BJ (cell line): ENCODE measurements at regions not wholly inside any gene's neighbourhood (a gene's known extent, or its start where the extent isn't known, plus 50 kb on each side); places are given as distances from the start of the nearest gene placed in this dataset.

Source experiments
- CTCF ChIA-PET: fragments of 350-600 bp; formaldehyde crosslinking; extraction: SDS; loops from one replicate; lab custom pipeline; 2021; ENCODE audit warnings: antibody characterized with exemption, inconsistent platforms; lab: Yijun Ruan, JAX
- POLR2A ChIA-PET: fragments of 300-600 bp; sonication (Branson Sonifier 250); formaldehyde crosslinking; extraction: SDS; loops from one replicate; lab custom pipeline; 2021; ENCODE audit warnings: antibody characterized with exemption; lab: Charles Lee
- DNase-seq: peaks from one replicate; pipeline ENCODE4 v3.0.0-alpha.2; 2011; ENCODE audit warnings: low read depth
- H3K27me3 ChIP-seq: 2 replicates; pipeline ENCODE4 v1.6.0; 2011; ENCODE audit warnings: low read length; ENCODE audit not compliant: control insufficient read depth, insufficient read depth
- H3K36me3 ChIP-seq: 2 replicates; pipeline ENCODE4 v1.5.1; 2011; ENCODE audit warnings: low read length; ENCODE audit not compliant: control insufficient read depth, insufficient read depth
- H3K4me3 ChIP-seq: 2 replicates; pipeline ENCODE4 v1.5.1; 2011; ENCODE audit warnings: low read depth, mild to moderate bottlenecking, control low read depth, low read length
- TF ChIP-seq, protein P1 (sequence below): IDR thresholded peaks from 2 replicates; pipeline ENCODE4 v1.5.1; 2011; ENCODE audit warnings: low read depth, mild to moderate bottlenecking, control low read depth, inconsistent platforms, low read length, moderate library complexity; ENCODE audit not compliant: insufficient read depth

DNA sequence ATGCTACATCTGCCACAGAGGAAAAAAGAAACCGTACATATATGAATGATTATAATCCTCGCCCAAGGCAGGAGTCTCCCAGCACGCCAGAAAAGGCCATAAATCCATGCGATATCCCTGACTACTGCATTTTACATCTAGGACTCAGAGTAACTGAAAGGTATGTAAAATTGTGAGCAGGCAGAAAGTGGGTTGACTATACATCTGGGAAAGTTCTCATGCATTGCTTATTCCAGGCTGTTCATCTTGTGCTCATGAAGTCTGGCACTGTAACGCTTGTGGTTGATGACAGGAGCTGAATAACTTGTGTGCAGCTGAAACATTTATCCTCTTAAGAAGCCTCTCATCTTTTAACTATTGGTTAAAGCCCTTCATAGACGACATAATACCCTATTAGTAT, 193.4 kb upstream of the STEAP4 start:
- no peak overlapping the region for H3K4me3 ChIP-seq
- no peaks in the 10 kb centered on the region for H3K36me3 ChIP-seq
- ChIA-PET CTCF (no interaction called here), POLR2A (no interaction called here)
- no peaks in the 10 kb centered on the region for H3K27me3 ChIP-seq
- TF ChIP-seq, protein P1, sequence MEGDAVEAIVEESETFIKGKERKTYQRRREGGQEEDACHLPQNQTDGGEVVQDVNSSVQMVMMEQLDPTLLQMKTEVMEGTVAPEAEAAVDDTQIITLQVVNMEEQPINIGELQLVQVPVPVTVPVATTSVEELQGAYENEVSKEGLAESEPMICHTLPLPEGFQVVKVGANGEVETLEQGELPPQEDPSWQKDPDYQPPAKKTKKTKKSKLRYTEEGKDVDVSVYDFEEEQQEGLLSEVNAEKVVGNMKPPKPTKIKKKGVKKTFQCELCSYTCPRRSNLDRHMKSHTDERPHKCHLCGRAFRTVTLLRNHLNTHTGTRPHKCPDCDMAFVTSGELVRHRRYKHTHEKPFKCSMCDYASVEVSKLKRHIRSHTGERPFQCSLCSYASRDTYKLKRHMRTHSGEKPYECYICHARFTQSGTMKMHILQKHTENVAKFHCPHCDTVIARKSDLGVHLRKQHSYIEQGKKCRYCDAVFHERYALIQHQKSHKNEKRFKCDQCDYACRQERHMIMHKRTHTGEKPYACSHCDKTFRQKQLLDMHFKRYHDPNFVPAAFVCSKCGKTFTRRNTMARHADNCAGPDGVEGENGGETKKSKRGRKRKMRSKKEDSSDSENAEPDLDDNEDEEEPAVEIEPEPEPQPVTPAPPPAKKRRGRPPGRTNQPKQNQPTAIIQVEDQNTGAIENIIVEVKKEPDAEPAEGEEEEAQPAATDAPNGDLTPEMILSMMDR = no peak
- DNase-seq = no peak

DNA sequence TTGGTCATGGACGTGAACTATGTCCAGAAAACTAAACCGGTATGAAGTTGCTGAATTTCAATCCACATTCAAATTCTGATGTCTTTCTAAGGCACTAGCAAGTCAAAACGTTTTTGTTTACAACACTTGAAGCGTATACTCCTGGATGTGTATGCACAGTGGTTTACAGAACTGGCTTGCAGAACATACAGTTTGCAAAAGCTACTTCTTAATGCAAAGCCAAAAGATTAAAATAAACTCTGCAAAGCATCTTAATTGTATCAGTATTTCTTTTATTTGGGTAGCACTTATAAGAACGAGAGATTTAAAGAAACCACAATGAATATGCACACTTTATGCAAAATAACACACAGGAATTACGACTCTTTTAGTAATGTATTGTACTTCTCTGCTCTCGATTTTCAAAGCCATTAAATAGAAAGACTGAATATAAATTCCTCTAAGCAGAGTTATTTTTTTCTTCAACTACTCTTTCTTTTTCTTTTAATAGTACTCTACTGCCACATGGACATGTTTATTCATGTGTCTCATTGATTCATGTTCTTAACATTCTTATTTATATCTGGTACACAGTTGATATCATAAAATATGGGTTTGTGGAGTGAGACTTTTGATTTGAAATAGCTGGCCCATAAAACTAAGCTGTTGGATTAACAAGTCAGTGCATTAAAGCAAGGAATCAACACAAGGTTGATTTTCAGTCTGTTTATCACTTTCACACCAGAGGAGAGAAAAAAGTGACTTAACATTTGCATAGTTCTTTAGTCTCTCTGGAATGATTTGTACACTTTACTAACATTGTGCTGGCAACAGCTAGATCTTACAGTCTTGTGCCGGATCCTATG, 189.4 kb upstream of the STEAP4 start:
- TF ChIP-seq, protein P1 = no peak
- Histone ChIP-seq H3K36me3 (no peaks in the 10 kb centered on the region), H3K4me3 (no peak overlapping the region), H3K27me3 (no peaks in the 10 kb centered on the region)
- no peak for DNase-seq
- POLR2A ChIA-PET = no interaction called here
- CTCF ChIA-PET = no interaction called here

DNA sequence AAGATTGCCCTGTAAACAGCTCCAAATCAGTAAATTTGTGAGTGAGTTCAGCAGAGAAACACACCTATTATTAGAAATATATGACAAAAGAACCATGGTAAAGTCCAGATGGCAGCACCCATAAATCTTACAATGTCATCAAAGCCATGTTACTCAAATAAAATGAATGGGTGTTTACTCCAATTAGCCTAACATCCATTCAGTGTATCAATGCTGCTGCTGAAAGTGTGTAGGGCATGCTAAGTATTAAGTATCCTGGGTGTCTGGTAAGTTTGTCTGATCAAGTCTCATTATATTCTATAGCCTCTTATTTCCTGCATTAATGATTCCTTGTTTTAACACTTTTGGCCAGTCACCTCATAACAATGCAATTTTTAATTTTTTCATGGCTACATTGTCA, 185.5 kb upstream of the STEAP4 start:
- no peak for DNase-seq
- CTCF ChIA-PET = no interaction called here
- Histone ChIP-seq H3K4me3 (no peak overlapping the region), H3K27me3 (no peaks in the 10 kb centered on the region), H3K36me3 (no peaks in the 10 kb centered on the region)
- TF ChIP-seq, protein P1 = no peak
- POLR2A ChIA-PET = no interaction called here

DNA sequence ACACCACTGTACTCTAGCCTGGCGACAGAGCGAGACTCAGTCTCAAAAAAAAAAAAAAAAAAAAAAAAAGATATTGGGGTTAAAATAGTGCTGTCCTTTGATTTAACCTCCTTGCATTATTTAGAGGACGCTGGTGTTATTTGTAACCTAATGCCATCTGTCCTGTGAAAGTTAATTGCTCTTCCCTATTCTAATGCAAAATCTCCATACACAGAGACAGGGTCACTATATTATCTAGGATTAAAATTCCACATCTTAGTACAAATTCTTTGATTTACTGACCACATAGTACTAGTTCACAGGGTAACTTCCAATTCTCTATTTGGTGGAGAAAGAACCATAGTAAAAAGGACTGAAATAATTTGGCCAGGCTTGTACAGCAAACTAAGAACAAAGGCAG, 184.2 kb upstream of the STEAP4 start:
- ChIA-PET POLR2A (no interaction called here), CTCF (no interaction called here)
- no peaks in the 10 kb centered on the region for H3K36me3 ChIP-seq
- H3K27me3 ChIP-seq = no peaks in the 10 kb centered on the region
- no peak for DNase-seq
- TF ChIP-seq, protein P1 = no peak
- H3K4me3 ChIP-seq = no peak overlapping the region

DNA sequence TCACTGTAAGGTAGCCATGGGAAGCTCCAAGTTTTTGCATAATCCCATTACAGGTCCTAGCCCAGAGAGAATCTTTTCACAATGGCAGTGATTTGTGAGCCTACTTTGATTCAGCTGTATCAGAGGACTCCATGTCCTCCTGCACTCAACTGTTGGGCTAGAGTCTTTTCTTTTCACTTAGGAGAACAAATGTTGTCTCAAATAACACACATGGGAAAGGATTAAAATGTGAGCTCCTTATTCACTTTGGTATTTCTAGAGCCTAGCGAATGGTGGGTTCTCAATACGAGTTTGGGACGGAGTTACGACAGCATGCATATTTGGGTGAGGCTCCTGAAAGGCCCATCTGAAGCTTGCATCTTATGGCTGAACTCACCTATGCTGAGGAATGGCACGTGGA, 183.5 kb upstream of the STEAP4 start:
- CTCF ChIA-PET = no interaction called here
- POLR2A ChIA-PET = no interaction called here
- Histone ChIP-seq H3K4me3 (no peak overlapping the region), H3K27me3 (no peaks in the 10 kb centered on the region), H3K36me3 (no peaks in the 10 kb centered on the region)
- TF ChIP-seq, protein P1 = no peak
- no peak for DNase-seq
